ENCODE measurements at regions not wholly inside any gene's neighbourhood (a gene's known extent, or its start where the extent isn't known, plus 50 kb on each side); places are given as distances from the start of the nearest gene placed in this dataset.

GRCh38 chr2:144279165-144279564 lies 240.8 kb downstream of the ZEB2 start:
- no peaks in the 10 kb centered on the region for H3K36me3 Mint-ChIP-seq
- Histone ChIP-seq H3K27me3 (ENCODE audit: control insufficient read depth, insufficient read depth, low read length) (no peaks in the 10 kb centered on the region), H3K4me1 (ENCODE audit: control insufficient read depth, insufficient read depth, low read length) (no peaks in the 10 kb centered on the region), H3K9me3 (ENCODE audit: control insufficient read depth, insufficient read depth, low read length) (no peaks in the 10 kb centered on the region), H3K27ac (ENCODE audit: low read length) (no peak overlapping the region), H3K36me3 (ENCODE audit: control insufficient read depth, insufficient read depth, low read length) (no peaks in the 10 kb centered on the region), H3K4me3 (ENCODE audit: low read length) (no peak overlapping the region)
- intact Hi-C loops (cut with micrococcal nuclease): no loop called here
- WGBS (ENCODE audit: insufficient coverage): 81% methylated on average over 3 of the region's 3 CpGs
- DNase-seq (no peak), ATAC-seq (no peak)
- no peak overlapping the region for H3K4me3 Mint-ChIP-seq
- TF ChIP-seq CTCF (IDR thresholded peaks at IDR 0.05): no peak
- no peak overlapping the region for H3K27ac Mint-ChIP-seq
- peaks cover 22 to 25% of the 10 kb centered on the region in 2 donors for H3K4me1 Mint-ChIP-seq
- no peaks in the 10 kb centered on the region for H3K27me3 Mint-ChIP-seq (ENCODE audit: low read depth in 2 of 2)
- no peaks in the 10 kb centered on the region for H3K9me3 Mint-ChIP-seq

GRCh38 chr2:144277622-144278354 lies 242.1 kb downstream of the ZEB2 start:
- H3K4me3 Mint-ChIP-seq: no peak overlapping the region
- intact Hi-C loops (cut with micrococcal nuclease): no loop called here
- H3K36me3 Mint-ChIP-seq: no peaks in the 10 kb centered on the region
- TF ChIP-seq CTCF (IDR thresholded peaks at IDR 0.05): no peak
- ATAC-seq (no peak), DNase-seq (no peak)
- no peak overlapping the region for H3K27ac Mint-ChIP-seq
- no peak overlapping the region for H3K27ac ChIP-seq (ENCODE audit: low read length)
- H3K27me3 ChIP-seq (ENCODE audit: control insufficient read depth, insufficient read depth, low read length): no peaks in the 10 kb centered on the region
- no peaks in the 10 kb centered on the region for H3K9me3 Mint-ChIP-seq
- H3K4me1 ChIP-seq (ENCODE audit: control insufficient read depth, insufficient read depth, low read length): no peaks in the 10 kb centered on the region
- H3K4me3 ChIP-seq (ENCODE audit: low read length): no peak overlapping the region
- WGBS (ENCODE audit: insufficient coverage): 87% methylated on average over 2 of the region's 2 CpGs
- no peaks in the 10 kb centered on the region for H3K27me3 Mint-ChIP-seq (ENCODE audit: low read depth in 2 of 2)
- H3K36me3 ChIP-seq (ENCODE audit: control insufficient read depth, insufficient read depth, low read length): no peaks in the 10 kb centered on the region
- H3K4me1 Mint-ChIP-seq: peaks cover 22 to 25% of the 10 kb centered on the region in 2 donors
- H3K9me3 ChIP-seq (ENCODE audit: control insufficient read depth, insufficient read depth, low read length): no peaks in the 10 kb centered on the region

GRCh38 chr2:144275340-144275739 lies 244.6 kb downstream of the ZEB2 start:
- H3K4me1 Mint-ChIP-seq: peaks cover 24 to 27% of the 10 kb centered on the region in 2 donors
- H3K27ac Mint-ChIP-seq: no peak overlapping the region
- DNase-seq: no peak
- no peak overlapping the region for H3K4me3 ChIP-seq (ENCODE audit: low read length)
- no peaks in the 10 kb centered on the region for H3K27me3 Mint-ChIP-seq (ENCODE audit: low read depth in 2 of 2)
- no peaks in the 10 kb centered on the region for H3K36me3 ChIP-seq (ENCODE audit: control insufficient read depth, insufficient read depth, low read length)
- H3K9me3 Mint-ChIP-seq: no peaks in the 10 kb centered on the region
- no peak overlapping the region for H3K27ac ChIP-seq (ENCODE audit: low read length)
- no peak for ATAC-seq
- no peaks in the 10 kb centered on the region for H3K27me3 ChIP-seq (ENCODE audit: control insufficient read depth, insufficient read depth, low read length)
- no peaks in the 10 kb centered on the region for H3K36me3 Mint-ChIP-seq
- H3K4me1 ChIP-seq (ENCODE audit: control insufficient read depth, insufficient read depth, low read length): no peaks in the 10 kb centered on the region
- intact Hi-C loops (cut with micrococcal nuclease): no loop called here
- no peak for TF ChIP-seq CTCF (IDR thresholded peaks at IDR 0.05)
- no peaks in the 10 kb centered on the region for H3K9me3 ChIP-seq (ENCODE audit: control insufficient read depth, insufficient read depth, low read length)
- no peak overlapping the region for H3K4me3 Mint-ChIP-seq

- Histone ChIP-seq H3K27ac (ENCODE audit: low read length) (no peak overlapping the region), H3K9me3 (ENCODE audit: control insufficient read depth, insufficient read depth, low read length) (no peaks in the 10 kb centered on the region), H3K4me3 (ENCODE audit: low read length) (no peak overlapping the region), H3K4me1 (ENCODE audit: control insufficient read depth, insufficient read depth, low read length) (no peaks in the 10 kb centered on the region), H3K27me3 (ENCODE audit: control insufficient read depth, insufficient read depth, low read length) (no peaks in the 10 kb centered on the region), H3K36me3 (ENCODE audit: control insufficient read depth, insufficient read depth, low read length) (no peaks in the 10 kb centered on the region)
- peaks cover 16 to 20% of the 10 kb centered on the region in 2 donors for H3K4me1 Mint-ChIP-seq
- no peak overlapping the region for H3K4me3 Mint-ChIP-seq
- WGBS (ENCODE audit: insufficient coverage): 92% methylated on average over 2 of the region's 2 CpGs
- DNase-seq: no peak
- ATAC-seq: no peak
- no peak for TF ChIP-seq CTCF (IDR thresholded peaks at IDR 0.05)
- H3K9me3 Mint-ChIP-seq: no peaks in the 10 kb centered on the region
- no peak overlapping the region for H3K27ac Mint-ChIP-seq
- no peaks in the 10 kb centered on the region for H3K36me3 Mint-ChIP-seq
- H3K27me3 Mint-ChIP-seq (ENCODE audit: low read depth in 2 of 2): no peaks in the 10 kb centered on the region
- intact Hi-C loops (cut with micrococcal nuclease): no loop called here
Observed at GRCh38 chr2:144274131-144274530, 245.8 kb downstream of the ZEB2 start.

All from natural killer cell (primary cell).